PC-9 (cell line): ENCODE measurements at regions not wholly inside any gene's neighbourhood (a gene's known extent, or its start where the extent isn't known, plus 50 kb on each side); places are given as distances from the start of the nearest gene placed in this dataset.

Experiments used
- BruUV-seq: library from RNA; stranded (reverse); fragments of 400-500 nt; replicated peaks from 2 replicates; lab custom pipeline; 2021; lab: Mats Ljungman, UMichigan
- CTCF ChIA-PET: fragments of 300-600 bp; sonication (Branson Sonifier 250); formaldehyde crosslinking; loops from one replicate; lab custom pipeline; 2022; ENCODE audit warnings: antibody characterized with exemption; lab: Charles Lee
- POLR2A ChIA-PET: fragments of 300-600 bp; sonication (Branson Sonifier 250); formaldehyde crosslinking; loops from one replicate; lab custom pipeline; 2022; ENCODE audit warnings: antibody characterized with exemption; ENCODE audit not compliant: unreplicated experiment; lab: Charles Lee
- DNase-seq, 2 experiments: peaks; one replicate each; pipeline versions ENCODE4 v3.0.0 to v3.0.0-alpha.2; 2015 to 2022; ENCODE audit warnings: mixed read lengths in 1 of 2
- H2AFZ ChIP-seq: fragments of 200-600 bp; sonication (generic); 2 replicates; pipeline ENCODE4 v1.8.1; 2017; ENCODE audit warnings: antibody characterized with exemption
- H3F3A ChIP-seq: fragments of 200-600 bp; sonication (generic); 2 replicates; pipeline ENCODE4 v1.8.1; 2017; ENCODE audit warnings: antibody characterized with exemption, mild to moderate bottlenecking, low read depth; ENCODE audit not compliant: insufficient read depth
- H3K27ac ChIP-seq: fragments of 200-600 bp; sonication (generic); 2 replicates; pipeline ENCODE4 v1.6.1; 2016; ENCODE audit warnings: mixed run types
- H3K27me3 ChIP-seq: fragments of 200-600 bp; sonication (generic); 2 replicates; pipeline ENCODE4 v1.6.1; 2016; ENCODE audit warnings: low read depth, mixed run types; ENCODE audit not compliant: insufficient read depth
- H3K36me3 ChIP-seq: fragments of 200-600 bp; sonication (generic); 2 replicates; pipeline ENCODE4 v1.6.1; 2016; ENCODE audit warnings: low read depth, mixed run types
- H3K4me1 ChIP-seq: fragments of 200-600 bp; sonication (generic); replicated peaks from 2 replicates; pipeline ENCODE4 v1.6.1; 2016; ENCODE audit warnings: mixed run types; ENCODE audit not compliant: insufficient read depth
- H3K4me2 ChIP-seq: fragments of 200-600 bp; sonication (generic); 2 replicates; pipeline ENCODE4 v1.6.1; 2017; ENCODE audit warnings: mixed run types
- H3K4me3 ChIP-seq: fragments of 200-600 bp; sonication (generic); 2 replicates; pipeline ENCODE4 v1.6.1; 2016; ENCODE audit warnings: mixed run types
- H3K79me2 ChIP-seq: fragments of 200-600 bp; sonication (generic); 2 replicates; pipeline ENCODE4 v1.6.1; 2017; ENCODE audit warnings: low read depth, mixed run types
- H3K9me2 ChIP-seq: fragments of 200-600 bp; sonication (generic); 2 replicates; pipeline ENCODE4 v1.8.1; 2017; ENCODE audit warnings: mild to moderate bottlenecking; ENCODE audit not compliant: insufficient read depth
- H3K9me3 ChIP-seq: fragments of 200-600 bp; sonication (generic); 2 replicates; pipeline ENCODE4 v1.8.1; 2016; ENCODE audit warnings: low read depth; ENCODE audit not compliant: insufficient read depth
- H4K20me1 ChIP-seq: fragments of 200-600 bp; sonication (generic); 2 replicates; pipeline ENCODE4 v1.8.1; 2017; ENCODE audit not compliant: insufficient read depth
- EZH2 ChIP-seq: fragments of 200-600 bp; sonication (generic); IDR thresholded peaks from 2 replicates; pipeline ENCODE4 v1.8.0; 2017; ENCODE audit warnings: antibody characterized with exemption, low read depth
- intact Hi-C: fragments of 100-400 bp; cut with micrococcal nuclease; formaldehyde crosslinking; loops from one replicate; pipeline ENCODE4 v1.10.0; 2022; ENCODE audit not compliant: unreplicated experiment
- TF ChIP-seq, protein P1 (sequence below): fragments of 200-600 bp; sonication (generic); conservative IDR thresholded peaks from 2 replicates; pipeline ENCODE4 v1.6.1; 2017; ENCODE audit warnings: mixed run types, antibody characterized with exemption, mild to moderate bottlenecking, moderate library complexity

GRCh38 chr1:185397183-185397582 lies 80.1 kb upstream of the IVNS1ABP start:
- H3K4me1 ChIP-seq: no peaks in the 10 kb centered on the region
- ChIA-PET POLR2A (no interaction called here), CTCF (no interaction called here)
- intact Hi-C loops: no loop called here
- H2AFZ ChIP-seq: no peak overlapping the region
- no peaks in the 10 kb centered on the region for H3F3A ChIP-seq
- BruUV-seq: no TSS peak
- no peaks in the 10 kb centered on the region for H3K27me3 ChIP-seq
- H3K79me2 ChIP-seq: no peaks in the 10 kb centered on the region
- TF ChIP-seq, protein P1, sequence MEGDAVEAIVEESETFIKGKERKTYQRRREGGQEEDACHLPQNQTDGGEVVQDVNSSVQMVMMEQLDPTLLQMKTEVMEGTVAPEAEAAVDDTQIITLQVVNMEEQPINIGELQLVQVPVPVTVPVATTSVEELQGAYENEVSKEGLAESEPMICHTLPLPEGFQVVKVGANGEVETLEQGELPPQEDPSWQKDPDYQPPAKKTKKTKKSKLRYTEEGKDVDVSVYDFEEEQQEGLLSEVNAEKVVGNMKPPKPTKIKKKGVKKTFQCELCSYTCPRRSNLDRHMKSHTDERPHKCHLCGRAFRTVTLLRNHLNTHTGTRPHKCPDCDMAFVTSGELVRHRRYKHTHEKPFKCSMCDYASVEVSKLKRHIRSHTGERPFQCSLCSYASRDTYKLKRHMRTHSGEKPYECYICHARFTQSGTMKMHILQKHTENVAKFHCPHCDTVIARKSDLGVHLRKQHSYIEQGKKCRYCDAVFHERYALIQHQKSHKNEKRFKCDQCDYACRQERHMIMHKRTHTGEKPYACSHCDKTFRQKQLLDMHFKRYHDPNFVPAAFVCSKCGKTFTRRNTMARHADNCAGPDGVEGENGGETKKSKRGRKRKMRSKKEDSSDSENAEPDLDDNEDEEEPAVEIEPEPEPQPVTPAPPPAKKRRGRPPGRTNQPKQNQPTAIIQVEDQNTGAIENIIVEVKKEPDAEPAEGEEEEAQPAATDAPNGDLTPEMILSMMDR: no peak
- no peak for TF ChIP-seq EZH2
- DNase-seq: no peak
- no peak overlapping the region for H3K27ac ChIP-seq
- no peaks in the 10 kb centered on the region for H4K20me1 ChIP-seq
- H3K9me3 ChIP-seq: peaks cover 3% of the 10 kb centered on the region; the same call in 1 of the 2 replicates
- no peak overlapping the region for H3K4me3 ChIP-seq
- H3K36me3 ChIP-seq: no peaks in the 10 kb centered on the region
- H3K9me2 ChIP-seq: no peaks in the 10 kb centered on the region
- H3K4me2 ChIP-seq: no peak overlapping the region

GRCh38 chr1:185396126-185396525 lies 79.1 kb upstream of the IVNS1ABP start:
- CTCF ChIA-PET: no interaction called here
- no TSS peak for BruUV-seq
- no peak overlapping the region for H3K27ac ChIP-seq

GRCh38 chr1:185393815-185394214 lies 76.8 kb upstream of the IVNS1ABP start:
- no peaks in the 10 kb centered on the region for H4K20me1 ChIP-seq
- no peak overlapping the region for H3K4me2 ChIP-seq
- no peaks in the 10 kb centered on the region for H3K79me2 ChIP-seq
- no TSS peak for BruUV-seq
- TF ChIP-seq, protein P1: no peak
- TF ChIP-seq EZH2: no peak
- ChIA-PET POLR2A (no interaction called here), CTCF (no interaction called here)
- no peaks in the 10 kb centered on the region for H3K9me2 ChIP-seq
- no peaks in the 10 kb centered on the region for H3K27me3 ChIP-seq
- DNase-seq: no peak
- peaks cover 3% of the 10 kb centered on the region; the same call in 1 of the 2 replicates for H3K9me3 ChIP-seq
- H3K4me1 ChIP-seq: no peaks in the 10 kb centered on the region
- no peaks in the 10 kb centered on the region for H3K36me3 ChIP-seq
- no peak overlapping the region for H2AFZ ChIP-seq
- H3F3A ChIP-seq: no peaks in the 10 kb centered on the region
- no peak overlapping the region for H3K27ac ChIP-seq
- H3K4me3 ChIP-seq: no peak overlapping the region
- intact Hi-C loops: no loop called here

More at GRCh38 chr1:185396126-185396525, 79.1 kb upstream of the IVNS1ABP start:
- H4K20me1 ChIP-seq: no peaks in the 10 kb centered on the region
- DNase-seq: no peak
- peaks cover 3% of the 10 kb centered on the region; the same call in 1 of the 2 replicates for H3K9me3 ChIP-seq
- H3K4me2 ChIP-seq: no peak overlapping the region
- no peaks in the 10 kb centered on the region for H3F3A ChIP-seq
- intact Hi-C loops: no loop called here
- no peaks in the 10 kb centered on the region for H3K27me3 ChIP-seq
- POLR2A ChIA-PET: no interaction called here
- H3K4me1 ChIP-seq: no peaks in the 10 kb centered on the region
- H3K4me3 ChIP-seq: no peak overlapping the region
- H3K36me3 ChIP-seq: no peaks in the 10 kb centered on the region
- no peak overlapping the region for H2AFZ ChIP-seq
- TF ChIP-seq, protein P1: no peak
- no peak for TF ChIP-seq EZH2
- H3K9me2 ChIP-seq: no peaks in the 10 kb centered on the region
- no peaks in the 10 kb centered on the region for H3K79me2 ChIP-seq
